H1 (cell line): ENCODE measurements at regions not wholly inside any gene's neighbourhood (a gene's known extent, or its start where the extent isn't known, plus 50 kb on each side); places are given as distances from the start of the nearest gene placed in this dataset.

Experiments
- CTCF ChIA-PET: fragments of 300-600 bp; sonication (Branson Sonifier 250); formaldehyde crosslinking; loops from one replicate; lab custom pipeline; 2021; ENCODE audit not compliant: partially characterized antibody; lab: Charles Lee
- POLR2A ChIA-PET: fragments of 300-600 bp; sonication (Branson Sonifier 250); formaldehyde crosslinking; loops from one replicate; lab custom pipeline; 2021; ENCODE audit warnings: inconsistent platforms; ENCODE audit not compliant: partially characterized antibody; lab: Charles Lee
- DNase-seq, 2 experiments: peaks; one replicate each; pipeline versions ENCODE4 v3.0.0 to v3.0.0-alpha.2; 2010 to 2022; ENCODE audit warnings: low spot score in 2 of 2, low read depth in 1 of 2, mixed read lengths in 1 of 2
- FAIRE-seq: peaks from 2 replicates; lab custom pipeline; 2011; peaks lifted over from hg19 to GRCh38; lab: Jason Lieb, UNC
- H2AFZ ChIP-seq: 2 replicates; pipeline ENCODE4 v1.8.1; 2012; ENCODE audit warnings: low read length, inconsistent platforms
- H2AK5ac ChIP-seq: 2 replicates; pipeline ENCODE4 v1.6.1; 2013; ENCODE audit warnings: low read depth, low read length
- H2BK120ac ChIP-seq: replicated peaks from 2 replicates; pipeline ENCODE3; 2013; ENCODE audit warnings: low read depth, low read length, inconsistent platforms
- H2BK12ac ChIP-seq: 2 replicates; pipeline ENCODE4 v1.6.1; 2013; ENCODE audit warnings: low read depth, low read length
- H2BK15ac ChIP-seq: 2 replicates; pipeline ENCODE4 v1.6.1; 2013; ENCODE audit warnings: low read length
- H2BK20ac ChIP-seq: 2 replicates; pipeline ENCODE4 v1.6.1; 2013; ENCODE audit warnings: low read length
- H2BK5ac ChIP-seq: 2 replicates; pipeline ENCODE4 v1.6.1; 2013; ENCODE audit warnings: low read depth, low read length
- H3K14ac ChIP-seq: 2 replicates; pipeline ENCODE4 v1.6.1; 2013; ENCODE audit warnings: inconsistent platforms; ENCODE audit not compliant: insufficient read length
- H3K18ac ChIP-seq: 2 replicates; pipeline ENCODE4 v1.6.1; 2013; ENCODE audit warnings: low read length; ENCODE audit errors: extremely low read depth
- H3K23ac ChIP-seq: 2 replicates; pipeline ENCODE4 v1.6.1; 2013; ENCODE audit warnings: inconsistent platforms; ENCODE audit not compliant: insufficient read length
- H3K23me2 ChIP-seq: 2 replicates; pipeline ENCODE4 v1.6.1; 2013; ENCODE audit warnings: low read depth, low read length
- H3K27ac ChIP-seq: 2 replicates; pipeline ENCODE4 v1.6.1; 2011; ENCODE audit warnings: low read depth, low read length, inconsistent platforms
- H3K27me3 ChIP-seq, 4 experiments: replicated peaks in 1 of 4; 1 replicate in 1 of 4; 2 replicates in 3 of 4; pipeline versions ENCODE4 v1.6.1 to v1.8.1; 2011 to 2013; ENCODE audit warnings: low read length in 3 of 4, mild to moderate bottlenecking in 3 of 4, inconsistent platforms in 2 of 4, mixed read lengths in 2 of 4, moderate library complexity in 1 of 4; ENCODE audit not compliant: control insufficient read depth in 3 of 4, insufficient read depth in 3 of 4; ENCODE audit errors: extremely low read depth in 1 of 4
- H3K36me3 ChIP-seq, 4 experiments: 2 replicates each; pipeline versions ENCODE4 v1.6.1 to v1.8.1; 2011 to 2013; ENCODE audit warnings: mild to moderate bottlenecking in 4 of 4, low read length in 3 of 4, moderate library complexity in 2 of 4, control low read depth in 1 of 4, inconsistent platforms in 1 of 4; ENCODE audit not compliant: insufficient read depth in 4 of 4, control insufficient read depth in 2 of 4
- H3K4ac ChIP-seq: replicated peaks from 2 replicates; pipeline ENCODE3; 2013; ENCODE audit warnings: low read length, low read depth, mixed read lengths, inconsistent platforms; ENCODE audit not compliant: insufficient read length
- H3K4me1 ChIP-seq, 4 experiments: replicated peaks in 1 of 4; 1 replicate in 1 of 4; 2 replicates in 3 of 4; pipeline versions ENCODE4 v1.6.1 to v1.8.1; 2011 to 2013; ENCODE audit warnings: low read length in 3 of 4, inconsistent platforms in 2 of 4, mixed read lengths in 1 of 4; ENCODE audit not compliant: insufficient read depth in 4 of 4, control insufficient read depth in 3 of 4
- H3K4me2 ChIP-seq, 2 experiments: 2 replicates each; pipeline versions ENCODE4 v1.6.1 to v1.8.1; 2011 to 2013; ENCODE audit warnings: low read depth in 2 of 2, low read length in 2 of 2, control low read depth in 1 of 2, inconsistent platforms in 1 of 2, mild to moderate bottlenecking in 1 of 2; ENCODE audit not compliant: insufficient read depth in 1 of 2
- H3K4me3 ChIP-seq, 4 experiments: fragments of 200-600, 300-600 bp in 1 of 4; sonication (generic), shearing (Covaris generic), sonication (Bioruptor Twin) in 1 of 4; 2 replicates each; pipeline versions ENCODE4 v1.5.1 to v1.8.1; 2011 to 2016; ENCODE audit warnings: low read length in 4 of 4, low read depth in 3 of 4, control low read depth in 2 of 4, inconsistent platforms in 2 of 4, mild to moderate bottlenecking in 2 of 4, mixed read lengths in 1 of 4, moderate library complexity in 1 of 4; ENCODE audit not compliant: insufficient read depth in 2 of 4; ENCODE audit errors: extremely low read depth in 1 of 4
- H3K56ac ChIP-seq: replicated peaks from 2 replicates; pipeline ENCODE3; 2013; ENCODE audit warnings: low read depth, mild to moderate bottlenecking, mixed read lengths, low read length, inconsistent platforms; ENCODE audit not compliant: insufficient read length
- H3K79me1 ChIP-seq: 2 replicates; pipeline ENCODE4 v1.6.1; 2013; ENCODE audit warnings: low read depth, low read length, control low read depth
- H3K79me2 ChIP-seq, 2 experiments: 2 replicates each; pipeline versions ENCODE4 v1.6.1 to v1.8.1; 2012 to 2013; ENCODE audit warnings: low read length in 2 of 2, mild to moderate bottlenecking in 2 of 2, inconsistent platforms in 1 of 2; ENCODE audit not compliant: insufficient read depth in 2 of 2, control insufficient read depth in 1 of 2
- H3K9ac ChIP-seq, 4 experiments: replicated peaks in 1 of 4; 1 replicate in 1 of 4; 2 replicates in 3 of 4; pipeline versions ENCODE4 v1.6.1 to v1.8.1; 2011 to 2013; ENCODE audit warnings: low read depth in 3 of 4, low read length in 3 of 4, control low read depth in 2 of 4, mild to moderate bottlenecking in 2 of 4, moderate library complexity in 2 of 4, inconsistent platforms in 1 of 4; ENCODE audit errors: extremely low read depth in 1 of 4
- H3K9me3 ChIP-seq, 2 experiments: 2 replicates each; pipeline versions ENCODE4 v1.6.1 to v1.8.1; 2012 to 2013; ENCODE audit warnings: mild to moderate bottlenecking in 2 of 2, moderate library complexity in 2 of 2, control low read depth in 1 of 2, inconsistent platforms in 1 of 2, low read depth in 1 of 2, low read length in 1 of 2, mixed read lengths in 1 of 2; ENCODE audit not compliant: insufficient read depth in 2 of 2
- H4K20me1 ChIP-seq, 2 experiments: replicated peaks in 1 of 2; 2 replicates each; pipeline versions ENCODE3 to v1.8.1; 2011 to 2013; ENCODE audit warnings: inconsistent platforms in 2 of 2, low read length in 2 of 2, mild to moderate bottlenecking in 1 of 2; ENCODE audit not compliant: insufficient read depth in 2 of 2, control insufficient read depth in 1 of 2
- H4K5ac ChIP-seq: 2 replicates; pipeline ENCODE4 v1.6.1; 2013; ENCODE audit warnings: low read length, low read depth, mixed read lengths, inconsistent platforms; ENCODE audit not compliant: insufficient read length
- H4K8ac ChIP-seq: 2 replicates; pipeline ENCODE4 v1.8.0; 2013; ENCODE audit warnings: mild to moderate bottlenecking, moderate library complexity, low read length, inconsistent platforms; ENCODE audit not compliant: insufficient read depth; ENCODE audit errors: extremely low read depth
- H4K91ac ChIP-seq: replicated peaks from 2 replicates; pipeline ENCODE3; 2013; ENCODE audit warnings: low read length, mixed read lengths, inconsistent platforms; ENCODE audit not compliant: insufficient read length
- BRCA1 ChIP-seq: IDR thresholded peaks from 2 replicates; pipeline ENCODE4 v1.6.1; 2012; ENCODE audit warnings: low read depth, low read length, improper control_type of control experiment
- CBX8 ChIP-seq: fragments of 300-800, 300-1000 bp; sonication (generic); IDR thresholded peaks from 2 replicates; pipeline ENCODE4 v1.7.1; 2016; ENCODE audit warnings: low read depth, low read length, borderline replicate concordance
- CREB1 ChIP-seq: IDR thresholded peaks from 2 replicates; pipeline ENCODE4 v1.6.1; 2012; ENCODE audit warnings: inconsistent platforms
- EGR1 ChIP-seq: IDR thresholded peaks from 2 replicates; pipeline ENCODE4 v1.6.1; 2011; ENCODE audit warnings: low read depth, low read length, borderline replicate concordance
- EZH2 ChIP-seq: fragments of 200-600 bp; sonication (generic); IDR thresholded peaks from 2 replicates; pipeline ENCODE4 v1.7.1; 2012; ENCODE audit warnings: low read depth, mild to moderate bottlenecking, moderate library complexity, low read length, inconsistent platforms; ENCODE audit not compliant: severe bottlenecking
- GABPA ChIP-seq: IDR thresholded peaks from 2 replicates; pipeline ENCODE4 v1.6.1; 2011; ENCODE audit warnings: mild to moderate bottlenecking, low read length, moderate library complexity, borderline replicate concordance; ENCODE audit not compliant: insufficient read depth
- NANOG ChIP-seq: IDR thresholded peaks from 2 replicates; pipeline ENCODE4 v1.6.1; 2011; ENCODE audit warnings: low read length, low read depth, mild to moderate bottlenecking, inconsistent platforms; ENCODE audit not compliant: insufficient read depth, poor library complexity, severe bottlenecking
- NRF1 ChIP-seq: IDR thresholded peaks from 2 replicates; pipeline ENCODE4 v1.6.1; 2011; ENCODE audit warnings: mild to moderate bottlenecking, low read depth, low read length, improper control_type of control experiment
- SAP30 ChIP-seq: fragments of 300-600 bp; sonication (generic); IDR thresholded peaks from 2 replicates; pipeline ENCODE4 v1.7.1; 2012; ENCODE audit warnings: low read length, moderate library complexity, mild to moderate bottlenecking, inconsistent platforms; ENCODE audit not compliant: insufficient read depth, insufficient replicate concordance
- SP1 ChIP-seq: IDR thresholded peaks from 2 replicates; pipeline ENCODE4 v1.6.1; 2011; ENCODE audit warnings: low read depth, low read length
- TAF7 ChIP-seq: optimal IDR thresholded peaks from 2 replicates; pipeline ENCODE3; 2011; ENCODE audit warnings: low read depth, mild to moderate bottlenecking, inconsistent platforms, low read length, moderate library complexity, borderline replicate concordance
- TEAD4 ChIP-seq: IDR thresholded peaks from 2 replicates; pipeline ENCODE4 v1.6.1; 2012; ENCODE audit warnings: low read depth, low read length, inconsistent platforms, mixed read lengths
- WGBS, 2 experiments: shearing (Covaris generic) in 1 of 2; methylation state at CpG; one replicate each; pipeline versions ENCODE4 v1.1.6 to v1.1.7; 2013 to 2015; ENCODE audit warnings: low lambda C conversion rate in 2 of 2, mixed read lengths in 2 of 2, inconsistent platforms in 1 of 2, low coverage in 1 of 2, missing lambda C conversion rate in 1 of 2; ENCODE audit not compliant: insufficient replicate concordance in 2 of 2, insufficient coverage in 1 of 2, insufficient read length in 1 of 2; ENCODE audit errors: extremely low coverage in 1 of 2, missing lambda C conversion rate in 1 of 2; 5-methylcytosine and 5-hydroxymethylcytosine counted together
- TF ChIP-seq, protein P1 (sequence below): IDR thresholded peaks from 2 replicates; pipeline ENCODE4 v1.6.1; 2012; ENCODE audit warnings: inconsistent platforms
- TF ChIP-seq, protein P2 (sequence below): IDR thresholded peaks from 2 replicates; pipeline ENCODE4 v1.6.1; 2011; ENCODE audit warnings: low read depth, mild to moderate bottlenecking, low read length; ENCODE audit not compliant: insufficient read depth

DNA sequence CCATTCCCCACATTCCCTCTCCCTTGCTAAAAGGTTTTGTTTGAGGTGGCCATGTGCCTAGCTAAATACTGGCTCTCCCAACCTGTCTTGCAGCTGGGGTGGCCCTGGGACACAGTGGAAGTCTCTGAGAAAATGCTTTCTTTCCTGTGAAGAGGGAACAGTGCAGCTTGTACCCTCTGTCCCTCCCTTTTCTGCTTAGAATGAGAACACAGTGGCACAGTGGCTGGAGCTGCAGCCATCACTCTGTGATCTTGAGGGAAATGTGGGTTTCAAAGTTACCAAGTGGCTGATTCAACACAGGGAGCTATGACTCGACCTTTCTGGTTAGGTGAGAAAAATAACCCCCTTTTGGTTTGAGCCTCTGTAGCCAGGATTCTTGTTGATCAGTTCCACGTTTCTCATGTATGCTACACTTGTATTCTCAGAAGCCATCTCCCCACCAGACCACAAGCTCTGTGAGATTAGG, 62.7 kb upstream of the CARD11 start:
- Histone ChIP-seq H3K14ac (no peak overlapping the region), H3K4ac (no peak overlapping the region), H2BK12ac (no peak overlapping the region), H4K20me1 (no peaks in the 10 kb centered on the region), H3K18ac (no peak overlapping the region), H4K5ac (no peak overlapping the region), H3K23me2 (no peaks in the 10 kb centered on the region), H2BK120ac (no peak overlapping the region), H3K56ac (no peak overlapping the region), H2BK5ac (no peak overlapping the region), H3K23ac (no peak overlapping the region), H3K36me3 (no peaks in the 10 kb centered on the region), H3K79me1 (no peaks in the 10 kb centered on the region), H3K79me2 (no peaks in the 10 kb centered on the region), H3K9ac (no peak overlapping the region), H2AFZ (no peak overlapping the region; the same call in 1 of the 2 replicates), H4K8ac (no peak overlapping the region), H3K9me3 (no peaks in the 10 kb centered on the region), H3K4me2 (no peak overlapping the region), H3K4me3 (no peak overlapping the region), H3K27ac (no peak overlapping the region), H2BK15ac (no peak overlapping the region), H3K4me1 (no peaks in the 10 kb centered on the region), H4K91ac (no peak overlapping the region), H2BK20ac (no peak overlapping the region), H2AK5ac (no peak overlapping the region), H3K27me3 (no peaks in the 10 kb centered on the region; a peak in 1 of 7 replicates)
- POLR2A ChIA-PET: no interaction called here
- CTCF ChIA-PET: interaction anchor here (0.9 to 2.3 kb wide), 3 partner anchors 9 to 90 kb away, joined by 3 to 16 read pairs (median 4); no protein-coding TSS in a partner anchor
- DNase-seq (no peak), FAIRE-seq (no peak)
- WGBS, 2 experiments: 84% methylated on average over 2 of the region's 2 CpGs; no CpG with 5 or more reads in 1 of the 2 experiments
- no peak for TF ChIP-seq NRF1
- TF ChIP-seq CBX8: no peak
- TF ChIP-seq, protein P1, sequence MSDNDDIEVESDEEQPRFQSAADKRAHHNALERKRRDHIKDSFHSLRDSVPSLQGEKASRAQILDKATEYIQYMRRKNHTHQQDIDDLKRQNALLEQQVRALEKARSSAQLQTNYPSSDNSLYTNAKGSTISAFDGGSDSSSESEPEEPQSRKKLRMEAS: no peak
- TF ChIP-seq GABPA: no peak
- TF ChIP-seq BRCA1: no peak
- TF ChIP-seq TEAD4: no peak
- no peak for TF ChIP-seq SAP30
- no peak for TF ChIP-seq SP1
- no peak for TF ChIP-seq EGR1
- no peak for TF ChIP-seq EZH2
- no peak for TF ChIP-seq TAF7
- TF ChIP-seq, protein P2, sequence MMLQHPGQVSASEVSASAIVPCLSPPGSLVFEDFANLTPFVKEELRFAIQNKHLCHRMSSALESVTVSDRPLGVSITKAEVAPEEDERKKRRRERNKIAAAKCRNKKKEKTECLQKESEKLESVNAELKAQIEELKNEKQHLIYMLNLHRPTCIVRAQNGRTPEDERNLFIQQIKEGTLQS: no peak
- TF ChIP-seq NANOG: no peak
- TF ChIP-seq CREB1: no peak
